Embryonic facial prominence (tissue), 1 donor: ENCODE measurements at regions not wholly inside any gene's neighbourhood (a gene's known extent, or its start where the extent isn't known, plus 50 kb on each side); places are given as distances from the start of the nearest gene placed in this dataset.
A peak's percentile ranks its signal among the peaks of the same experiment; 100 is the strongest.

Source experiments
- DNase-seq: peaks from one replicate; pipeline ENCODE4 v3.0.0-alpha.2; 2016; ENCODE audit errors: extremely low spot score

GRCh38 chr18:55166260-55166598, 207.0 kb upstream of the CCDC68 start:
- DNase-seq = no peak

- DNase-seq = no peak
These were observed 204.3 kb upstream of the CCDC68 start for GRCh38 chr18:55163550-55163949.

- DNase-seq = no peak
These were observed 202.7 kb upstream of the CCDC68 start for GRCh38 chr18:55161916-55162315.

- no peak for DNase-seq
These were observed 199.8 kb upstream of the CCDC68 start for GRCh38 chr18:55159027-55159426.

- no peak for DNase-seq
These were observed 199.3 kb upstream of the CCDC68 start for GRCh38 chr18:55158570-55158969.

- no peak for DNase-seq
These were observed 194.1 kb upstream of the CCDC68 start for GRCh38 chr18:55153346-55153745.

GRCh38 chr18:55152801-55153200, 193.5 kb upstream of the CCDC68 start:
- no peak for DNase-seq

- DNase-seq = no peak
These were observed 190.7 kb upstream of the CCDC68 start for GRCh38 chr18:55149994-55150393.

GRCh38 chr18:55147791-55148190, 188.5 kb upstream of the CCDC68 start:
- no peak for DNase-seq

- DNase-seq = no peak
These were observed 185.1 kb upstream of the CCDC68 start for GRCh38 chr18:55144193-55144930.

GRCh38 chr18:55142410-55142809, 183.1 kb upstream of the CCDC68 start:
- DNase-seq = no peak

GRCh38 chr18:55141318-55141717, 182.1 kb upstream of the CCDC68 start:
- DNase-seq = no peak

GRCh38 chr18:55139836-55140235, 180.6 kb upstream of the CCDC68 start:
- DNase-seq = peak; percentile 34

- DNase-seq = no peak
These were observed 180.0 kb upstream of the CCDC68 start for GRCh38 chr18:55139307-55139706.

- no peak for DNase-seq
These were observed 179.1 kb upstream of the CCDC68 start for GRCh38 chr18:55138401-55138800.

GRCh38 chr18:55137602-55138001, 178.3 kb upstream of the CCDC68 start:
- DNase-seq = no peak

- no peak for DNase-seq
These were observed 177.6 kb upstream of the CCDC68 start for GRCh38 chr18:55136864-55137263.

GRCh38 chr18:55136258-55136657, 177.0 kb upstream of the CCDC68 start:
- no peak for DNase-seq

- no peak for DNase-seq
These were observed 174.1 kb upstream of the CCDC68 start for GRCh38 chr18:55133378-55133777.

GRCh38 chr18:55128437-55128836, 169.2 kb upstream of the CCDC68 start:
- DNase-seq = no peak

- no peak for DNase-seq
These were observed 165.0 kb upstream of the CCDC68 start for GRCh38 chr18:55124078-55124763.

- no peak for DNase-seq
These were observed 164.1 kb upstream of the CCDC68 start for GRCh38 chr18:55123361-55123760.

GRCh38 chr18:55121397-55122170, 162.3 kb upstream of the CCDC68 start:
- no peak for DNase-seq
